NCI-H187 treated with DMSO at 0.1 percent for 48 hours (cell line): ENCODE measurements at regions not wholly inside any gene's neighbourhood (a gene's known extent, or its start where the extent isn't known, plus 50 kb on each side); places are given as distances from the start of the nearest gene placed in this dataset.
A peak's percentile ranks its signal among the peaks of the same experiment; 100 is the strongest.

Source experiments
- DNase-seq: peaks from one replicate; lab custom pipeline; 2025; lab: John Stamatoyannopoulos, UW

- no peak for DNase-seq
Measured at GRCh38 chr5:71864730-71865601, 145.9 kb downstream of the CARTPT start.

DNA sequence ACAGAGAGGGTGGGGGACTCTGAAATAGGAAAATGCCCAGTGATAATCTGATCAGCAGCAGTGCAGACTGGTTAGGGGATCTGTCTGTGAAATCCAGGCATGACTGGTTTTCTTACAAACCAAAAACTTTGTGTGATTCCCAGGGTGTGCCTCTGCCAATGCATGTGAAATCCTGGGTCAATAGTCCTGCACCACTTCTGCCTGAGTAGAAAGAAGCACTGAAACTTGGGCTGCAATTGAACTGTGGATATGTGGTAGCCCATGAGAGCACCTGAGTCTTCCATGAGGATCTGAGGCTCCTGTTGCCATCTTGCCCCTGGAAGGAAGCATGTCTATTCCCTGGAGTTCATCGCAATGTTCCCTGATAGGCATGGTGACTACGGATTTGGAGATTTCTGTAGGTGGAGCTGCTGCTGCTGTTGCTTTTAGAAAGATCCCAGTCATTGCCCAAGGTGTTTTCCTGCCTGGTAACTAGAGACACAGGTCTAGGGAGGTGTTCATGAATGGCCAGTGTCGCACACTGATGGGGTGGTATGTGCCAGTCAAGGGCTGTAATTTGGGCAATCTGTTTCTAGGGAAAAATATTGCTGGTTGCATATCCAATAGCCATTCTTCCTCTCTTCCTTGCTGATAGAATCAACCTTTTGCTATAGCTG, 146.7 kb downstream of the CARTPT start:
- DNase-seq, result no peak

GRCh38 chr5:71872311-71872864, 153.3 kb downstream of the CARTPT start:
- no peak for DNase-seq

DNA sequence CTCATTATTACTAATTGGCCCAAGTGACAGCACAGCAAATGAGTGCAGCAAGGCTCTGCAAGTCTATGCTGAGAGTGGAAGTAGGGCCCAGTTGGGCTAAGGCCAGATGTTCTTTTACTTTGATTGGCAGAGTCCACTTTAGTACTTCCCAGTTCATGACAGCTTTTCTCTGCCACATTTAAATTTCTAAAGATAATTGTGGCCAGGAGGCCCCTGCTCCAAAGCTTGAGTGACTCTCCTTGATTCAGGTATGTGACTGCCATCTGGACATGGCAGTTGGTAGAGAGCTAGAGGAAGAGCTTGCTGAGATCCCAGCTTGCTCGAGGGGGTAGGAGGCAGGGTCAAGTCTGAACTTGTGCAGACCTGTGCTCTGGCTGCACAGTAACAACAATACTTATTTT, 154.1 kb downstream of the CARTPT start:
- DNase-seq, result no peak

DNA sequence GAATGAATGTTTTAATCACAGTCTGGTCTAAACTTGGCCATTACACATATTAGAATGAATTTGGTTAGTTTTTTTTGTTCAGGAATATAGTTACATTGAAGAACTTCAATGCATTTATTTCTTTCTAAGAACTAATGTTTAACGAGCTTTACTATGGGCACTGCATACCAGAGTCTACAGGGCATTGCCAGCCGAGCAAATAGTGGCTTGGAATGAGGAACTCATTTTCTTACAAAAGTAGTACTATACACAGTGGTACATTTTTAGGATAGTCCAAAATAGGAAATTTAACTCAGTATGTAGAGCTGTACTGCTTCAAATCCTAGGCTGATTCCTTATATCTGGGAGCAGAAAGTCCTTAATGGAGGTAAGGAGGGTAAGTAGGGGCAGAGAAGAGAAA, 155.4 kb downstream of the CARTPT start:
- no peak for DNase-seq

GRCh38 chr5:71877511-71877910, 158.4 kb downstream of the CARTPT start:
- no peak for DNase-seq

GRCh38 chr5:71880536-71880935, 161.5 kb downstream of the CARTPT start:
- DNase-seq, result no peak

GRCh38 chr5:71882826-71883741, 164.0 kb downstream of the CARTPT start:
- DNase-seq, result no peak

GRCh38 chr5:71883742-71884103, 164.6 kb downstream of the CARTPT start:
- no peak for DNase-seq

- no peak for DNase-seq
Measured at GRCh38 chr5:71884926-71885325, 165.9 kb downstream of the CARTPT start.

DNA sequence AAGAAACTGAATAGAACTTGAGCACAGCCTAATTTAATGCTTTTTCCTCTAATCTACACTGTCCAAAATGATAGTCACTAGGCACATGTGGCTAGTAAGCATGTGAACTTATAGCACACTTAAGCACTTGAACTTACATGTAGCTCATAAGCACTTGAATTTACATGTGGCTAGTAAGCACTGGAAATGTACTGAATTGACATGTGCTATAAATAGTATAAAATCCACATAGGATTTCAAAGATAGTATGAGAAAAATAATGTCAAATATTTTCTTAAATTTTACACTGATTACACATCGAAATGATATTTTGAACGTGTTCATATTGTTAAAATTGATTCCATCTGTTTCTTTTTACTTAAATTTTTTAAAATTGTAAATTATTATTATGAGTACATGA, 167.3 kb downstream of the CARTPT start:
- DNase-seq, result no peak

GRCh38 chr5:71887680-71888079, 168.6 kb downstream of the CARTPT start:
- DNase-seq, result peak; percentile 69

- DNase-seq, result no peak
Measured at GRCh38 chr5:71891406-71891805, 172.3 kb downstream of the CARTPT start.

- no peak for DNase-seq
Measured at GRCh38 chr5:71891856-71892255, 172.8 kb downstream of the CARTPT start.

GRCh38 chr5:71892641-71893365, 173.7 kb downstream of the CARTPT start:
- peak; percentile 23 for DNase-seq

DNA sequence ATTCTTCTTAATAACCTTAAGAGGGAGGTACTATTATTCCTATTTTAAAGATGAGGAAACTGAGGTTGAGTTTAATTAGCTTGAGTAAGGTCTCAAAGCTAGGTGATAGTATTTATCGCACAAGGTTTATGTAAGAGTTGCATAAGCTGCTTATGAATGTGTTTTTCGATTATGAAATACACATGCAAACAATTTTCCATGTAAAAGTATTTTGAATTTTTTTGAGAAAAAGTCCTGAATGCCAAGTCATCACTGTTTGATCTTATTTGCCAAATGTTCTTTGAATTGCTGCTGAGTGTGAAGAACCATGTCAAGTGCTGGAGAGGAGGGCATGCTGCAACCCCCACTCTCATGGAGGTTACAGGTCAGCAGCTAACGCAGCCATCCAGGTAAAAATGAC, 174.4 kb downstream of the CARTPT start:
- DNase-seq, result no peak

- DNase-seq, result no peak
Measured at GRCh38 chr5:71894091-71894490, 175.0 kb downstream of the CARTPT start.

GRCh38 chr5:71895546-71895945, 176.5 kb downstream of the CARTPT start:
- no peak for DNase-seq

DNA sequence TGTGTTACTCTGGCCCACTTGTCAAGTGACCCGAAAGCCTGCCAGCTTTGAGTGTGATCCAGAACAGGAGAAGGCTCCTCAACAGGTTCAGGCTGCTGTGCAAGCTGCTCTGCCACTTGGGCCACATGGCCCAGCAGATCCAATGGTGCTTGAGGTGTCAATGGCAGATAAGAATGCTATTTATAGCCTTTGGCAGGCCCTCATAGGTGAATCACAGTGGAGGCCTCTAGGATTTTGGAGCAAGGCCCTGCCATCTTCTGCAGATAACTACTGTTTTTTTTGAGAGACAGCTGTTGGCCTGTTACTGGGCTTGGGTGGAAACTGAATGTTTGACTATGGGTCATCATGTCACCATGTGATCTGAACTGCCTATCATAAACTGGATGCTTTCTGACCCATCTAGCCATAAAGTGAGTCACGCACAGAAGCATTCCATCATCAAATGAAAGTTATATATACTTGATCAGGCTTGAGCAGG, 180.8 kb downstream of the CARTPT start:
- DNase-seq, result no peak

DNA sequence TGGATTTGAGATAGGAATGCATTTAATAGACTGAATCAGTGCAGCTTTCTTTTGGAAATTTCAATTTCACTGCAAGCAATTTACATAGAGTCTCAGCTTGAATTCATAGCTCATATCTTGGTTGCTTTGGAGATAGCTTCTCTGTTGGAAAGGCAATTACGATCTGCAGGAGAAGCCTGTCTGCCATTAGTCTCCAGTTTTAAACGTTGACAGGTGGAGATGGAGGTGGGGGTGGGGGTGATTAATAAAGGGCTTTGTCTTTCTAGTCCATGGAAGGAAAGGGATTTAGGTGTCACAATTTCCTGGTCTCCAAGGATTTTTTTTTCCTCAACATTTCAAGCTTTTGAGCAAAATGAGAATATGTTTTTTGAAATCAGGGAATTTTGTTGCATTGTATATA, 184.7 kb downstream of the CARTPT start:
- no peak for DNase-seq

DNA sequence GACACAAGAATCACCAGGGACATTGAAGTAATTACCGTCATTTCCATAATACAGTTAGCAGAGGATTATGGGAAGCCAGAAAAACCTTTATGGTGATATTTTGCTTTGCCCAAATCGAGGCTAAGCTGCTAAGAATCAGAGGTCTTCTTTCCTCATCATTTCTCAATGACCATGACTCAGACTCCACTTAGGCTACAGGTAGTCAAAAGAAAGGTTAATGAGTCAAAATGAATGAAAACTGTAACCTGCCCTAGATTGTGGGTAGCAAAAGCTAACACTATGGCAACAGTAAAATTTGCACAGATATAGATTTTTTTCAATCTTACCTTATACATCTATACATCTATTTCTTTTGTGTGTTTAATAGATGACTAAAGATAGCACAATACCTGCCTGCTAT, 185.8 kb downstream of the CARTPT start:
- DNase-seq, result no peak
